Upper lobe of left lung (tissue), 6 donors: ENCODE measurements at regions not wholly inside any gene's neighbourhood (a gene's known extent, or its start where the extent isn't known, plus 50 kb on each side); places are given as distances from the start of the nearest gene placed in this dataset.

ENCODE experiments used
- ATAC-seq, 2 donors: fragments of 200-7000 bp; cut with Tn5 transposase; one replicate each; pipeline ENCODE4 v1.9.1; 2022; ENCODE audit warnings: mild to moderate bottlenecking in 2 of 2, moderate library complexity in 2 of 2; ENCODE audit not compliant: low FRiP score in 2 of 2
- DNase-seq, 2 donors: peaks; one replicate each; pipeline ENCODE4 v3.0.0-alpha.2; 2019 to 2020
- H3K27ac ChIP-seq, 4 donors: fragments of 200-600 bp; sonication (generic); one replicate each; pipeline ENCODE4 v1.5.1; 2016 to 2019
- H3K27me3 ChIP-seq, 4 donors: fragments of 200-600 bp; sonication (generic); one replicate each; pipeline ENCODE4 v1.5.1; 2017 to 2019
- H3K36me3 ChIP-seq, 4 donors: fragments of 200-600 bp; sonication (generic); one replicate each; pipeline ENCODE4 v1.5.1; 2016 to 2019
- H3K4me1 ChIP-seq, 4 donors: fragments of 200-600 bp; sonication (generic); one replicate each; pipeline ENCODE4 v1.5.1; 2018 to 2019
- H3K4me3 ChIP-seq, 4 donors: fragments of 200-600 bp; sonication (generic); one replicate each; pipeline ENCODE4 v1.5.1; 2017 to 2019; ENCODE audit warnings: mild to moderate bottlenecking in 2 of 4, moderate library complexity in 1 of 4
- H3K9me3 ChIP-seq, 4 donors: fragments of 200-600 bp; sonication (generic); one replicate each; pipeline ENCODE4 v1.5.1; 2018 to 2019
- CTCF ChIP-seq, 6 experiments: fragments of 450-650 bp in 4 of 6; fragments of 200-600 bp in 2 of 6; sonication (generic) in 2 of 6; IDR thresholded peaks; one replicate each; pipeline ENCODE4 v1.5.1; 2016 to 2019; ENCODE audit warnings: antibody characterized with exemption in 6 of 6
- EP300 ChIP-seq, 4 donors: sonication (generic); formaldehyde crosslinking; IDR thresholded peaks; one replicate each; pipeline ENCODE4 v1.5.1; 2017; ENCODE audit warnings: antibody characterized with exemption in 4 of 4, control low read depth in 2 of 4
- POLR2A ChIP-seq, 4 donors: fragments of 450-650 bp; IDR thresholded peaks; one replicate each; pipeline ENCODE4 v1.5.1; 2016 to 2017; ENCODE audit warnings: antibody characterized with exemption in 4 of 4, mild to moderate bottlenecking in 2 of 4
- POLR2AphosphoS5 ChIP-seq, 2 donors: sonication (generic); formaldehyde crosslinking; IDR thresholded peaks; one replicate each; pipeline ENCODE4 v1.5.1; 2017; ENCODE audit warnings: antibody characterized with exemption in 2 of 2
- WGBS, 2 donors: methylation state at CpG; one replicate each; pipeline ENCODE4 v1.1.5; 2017 to 2018; 5-methylcytosine and 5-hydroxymethylcytosine counted together
- donor health status: DM: no; HTN: no; CAD: no; lungs with moderate emphysema.
- donor health status: DM: no; HTN: yes; CAD: no; lungs with severe emphysema.

GRCh38 chr12:40573024-40573423 lies 119.2 kb upstream of the CNTN1 start:
- no peaks in the 10 kb centered on the region for H3K36me3 ChIP-seq
- TF ChIP-seq POLR2AphosphoS5 (IDR thresholded peaks at IDR 0.05), result no peak
- no peak for TF ChIP-seq POLR2A (IDR thresholded peaks at IDR 0.05)
- no peak for TF ChIP-seq CTCF (IDR thresholded peaks at IDR 0.05)
- no peak for TF ChIP-seq EP300 (IDR thresholded peaks at IDR 0.05)
- no peak for ATAC-seq
- H3K4me3 ChIP-seq, result no peak overlapping the region
- H3K27ac ChIP-seq, result no peak overlapping the region
- H3K9me3 ChIP-seq, result no peaks in the 10 kb centered on the region
- no peaks in the 10 kb centered on the region for H3K4me1 ChIP-seq
- no peak for DNase-seq
- H3K27me3 ChIP-seq, result no peaks in the 10 kb centered on the region

GRCh38 chr12:40575987-40576386 lies 116.3 kb upstream of the CNTN1 start:
- Histone ChIP-seq H3K27me3 (no peaks in the 10 kb centered on the region), H3K4me3 (no peak overlapping the region), H3K27ac (no peak overlapping the region), H3K36me3 (no peaks in the 10 kb centered on the region), H3K9me3 (no peaks in the 10 kb centered on the region), H3K4me1 (no peaks in the 10 kb centered on the region)
- TF ChIP-seq POLR2A (IDR thresholded peaks at IDR 0.05) (no peak), CTCF (IDR thresholded peaks at IDR 0.05) (no peak), POLR2AphosphoS5 (IDR thresholded peaks at IDR 0.05) (no peak), EP300 (IDR thresholded peaks at IDR 0.05) (no peak)
- no peak for DNase-seq
- no peak for ATAC-seq

GRCh38 chr12:40577834-40578233 lies 114.4 kb upstream of the CNTN1 start:
- TF ChIP-seq EP300 (IDR thresholded peaks at IDR 0.05), result no peak
- no peak for TF ChIP-seq CTCF (IDR thresholded peaks at IDR 0.05)
- TF ChIP-seq POLR2A (IDR thresholded peaks at IDR 0.05), result no peak
- no peak for TF ChIP-seq POLR2AphosphoS5 (IDR thresholded peaks at IDR 0.05)

DNA sequence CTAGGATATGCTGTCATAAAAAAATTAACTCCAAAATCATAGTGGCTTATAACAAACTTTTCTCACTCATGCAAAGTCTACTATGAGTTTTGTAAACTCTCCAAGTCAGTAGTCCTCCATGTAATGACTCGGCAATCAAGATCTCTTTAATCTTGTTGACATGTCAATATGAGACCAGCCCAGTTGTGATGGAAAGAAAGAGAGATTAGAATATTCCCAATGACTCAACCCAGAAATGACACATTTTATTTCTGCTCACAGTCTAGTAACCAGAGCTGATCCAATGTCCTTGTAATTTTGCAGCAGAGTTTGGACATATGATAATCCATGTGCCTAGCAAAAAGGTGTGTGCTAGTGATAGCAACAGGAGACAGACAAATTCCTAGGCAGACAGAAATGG lies 112.6 kb upstream of the CNTN1 start:
- H3K27ac ChIP-seq, result no peak overlapping the region
- no peaks in the 10 kb centered on the region for H3K4me1 ChIP-seq
- 88% methylated on average over 1 of the region's 1 CpG for WGBS, 2 donors
- H3K4me3 ChIP-seq, result no peak overlapping the region
- no peak for DNase-seq
- no peak for ATAC-seq
- no peaks in the 10 kb centered on the region for H3K36me3 ChIP-seq
- peaks cover 0 to 8% (median 0%) of the 10 kb centered on the region in 4 donors for H3K9me3 ChIP-seq
- TF ChIP-seq POLR2AphosphoS5 (IDR thresholded peaks at IDR 0.05) (no peak), CTCF (IDR thresholded peaks at IDR 0.05) (no peak), EP300 (IDR thresholded peaks at IDR 0.05) (no peak), POLR2A (IDR thresholded peaks at IDR 0.05) (no peak)
- no peaks in the 10 kb centered on the region for H3K27me3 ChIP-seq

More at GRCh38 chr12:40577834-40578233, 114.4 kb upstream of the CNTN1 start:
- no peak overlapping the region for H3K4me3 ChIP-seq
- H3K4me1 ChIP-seq, result no peaks in the 10 kb centered on the region
- H3K27ac ChIP-seq, result no peak overlapping the region
- H3K9me3 ChIP-seq, result peaks cover 0 to 8% (median 0%) of the 10 kb centered on the region in 4 donors
- H3K27me3 ChIP-seq, result no peaks in the 10 kb centered on the region
- H3K36me3 ChIP-seq, result no peaks in the 10 kb centered on the region
- DNase-seq (no peak), ATAC-seq (no peak)
- WGBS, 2 donors, result 86 to 97% methylated on average over 1 of the region's 1 CpG

GRCh38 chr12:40580346-40580745 lies 111.9 kb upstream of the CNTN1 start:
- H3K4me1 ChIP-seq, result no peaks in the 10 kb centered on the region
- DNase-seq, result no peak
- no peak overlapping the region for H3K27ac ChIP-seq
- no peaks in the 10 kb centered on the region for H3K36me3 ChIP-seq
- no peak overlapping the region for H3K4me3 ChIP-seq
- whole genome bisulfite sequencing, 2 donors, result 96 to 98% methylated on average over 2 of the region's 2 CpGs
- no peak for ATAC-seq
- no peaks in the 10 kb centered on the region for H3K27me3 ChIP-seq
- TF ChIP-seq POLR2A (IDR thresholded peaks at IDR 0.05) (no peak), POLR2AphosphoS5 (IDR thresholded peaks at IDR 0.05) (no peak), CTCF (IDR thresholded peaks at IDR 0.05) (no peak), EP300 (IDR thresholded peaks at IDR 0.05) (no peak)
- H3K9me3 ChIP-seq, result peaks cover 0 to 8% (median 0%) of the 10 kb centered on the region in 4 donors
